ENCODE measurements at regions not wholly inside any gene's neighbourhood (a gene's known extent, or its start where the extent isn't known, plus 50 kb on each side); places are given as distances from the start of the nearest gene placed in this dataset.
A peak's percentile ranks its signal among the peaks of the same experiment; 100 is the strongest.
"Not testable (repeated sequence)": the region's sequence is repeated elsewhere in the genome, so short reads cannot be mapped to it uniquely, and the experiment has no call there.

- no peak for DNase-seq
These were observed 390.4 kb upstream of the VRK2 start for GRCh38 chr2:57656198-57656597.

- DNase-seq = no peak
These were observed 377.0 kb upstream of the VRK2 start for GRCh38 chr2:57669570-57669969.

- DNase-seq = no peak
These were observed 372.6 kb upstream of the VRK2 start for GRCh38 chr2:57674025-57674424.

- no peak for DNase-seq
These were observed 371.9 kb upstream of the VRK2 start for GRCh38 chr2:57674743-57675142.

- DNase-seq = no peak
These were observed 369.3 kb upstream of the VRK2 start for GRCh38 chr2:57677296-57677695.

GRCh38 chr2:57681650-57682049, 365.0 kb upstream of the VRK2 start:
- no peak for DNase-seq

GRCh38 chr2:57685032-57685431, 361.6 kb upstream of the VRK2 start:
- no peak for DNase-seq

- no peak for DNase-seq
These were observed 354.2 kb upstream of the VRK2 start for GRCh38 chr2:57692395-57692794.

- no peak for DNase-seq
These were observed 353.4 kb upstream of the VRK2 start for GRCh38 chr2:57693177-57693576.

- DNase-seq = no peak
These were observed 352.6 kb upstream of the VRK2 start for GRCh38 chr2:57693965-57694364.

- no peak for DNase-seq
These were observed 350.6 kb upstream of the VRK2 start for GRCh38 chr2:57696016-57696415.

- no peak for DNase-seq
These were observed 348.2 kb upstream of the VRK2 start for GRCh38 chr2:57698392-57698791.

- DNase-seq = no peak
These were observed 347.6 kb upstream of the VRK2 start for GRCh38 chr2:57698935-57699449.

- DNase-seq = no peak
These were observed 345.2 kb upstream of the VRK2 start for GRCh38 chr2:57701391-57701791.

GRCh38 chr2:57703407-57703806, 343.2 kb upstream of the VRK2 start:
- no peak for DNase-seq

GRCh38 chr2:57707794-57708193, 338.8 kb upstream of the VRK2 start:
- not testable (repeated sequence) for DNase-seq

- DNase-seq = no peak
These were observed 334.6 kb upstream of the VRK2 start for GRCh38 chr2:57711991-57712390.

- DNase-seq = peak; percentile 25
These were observed 325.6 kb upstream of the VRK2 start for GRCh38 chr2:57720728-57721627.

- DNase-seq = no peak
These were observed 321.2 kb upstream of the VRK2 start for GRCh38 chr2:57725337-57725947.

- no peak for DNase-seq
These were observed 320.3 kb upstream of the VRK2 start for GRCh38 chr2:57726294-57726693.

- DNase-seq = no peak
These were observed 317.9 kb upstream of the VRK2 start for GRCh38 chr2:57728691-57729090.

- no peak for DNase-seq
These were observed 312.6 kb upstream of the VRK2 start for GRCh38 chr2:57733956-57734355.

- DNase-seq = peak; percentile 19
These were observed 305.7 kb upstream of the VRK2 start for GRCh38 chr2:57740891-57741290.

GRCh38 chr2:57753636-57754035, 293.0 kb upstream of the VRK2 start:
- DNase-seq = no peak

Data from DMS79 treated with DMSO at 0.1 percent for 48 hours (cell line).